Gastrocnemius medialis (tissue), 4 donors: ENCODE measurements at regions not wholly inside any gene's neighbourhood (a gene's known extent, or its start where the extent isn't known, plus 50 kb on each side); places are given as distances from the start of the nearest gene placed in this dataset.

Experiments
- POLR2A ChIP-seq, 2 donors: fragments of 450-650 bp; IDR thresholded peaks; one replicate each; pipeline ENCODE4 v1.6.1; 2017; ENCODE audit warnings: antibody characterized with exemption in 2 of 2, mild to moderate bottlenecking in 2 of 2, moderate library complexity in 2 of 2
- TF ChIP-seq, protein P1 (sequence below), 5 experiments: fragments of 450-650 bp in 3 of 5; fragments of 200-600 bp in 2 of 5; sonication (generic) in 2 of 5; IDR thresholded peaks in 4 of 5; conservative IDR thresholded peaks in 1 of 5; 1 replicate in 4 of 5; 2 replicates in 1 of 5; pipeline ENCODE4 v1.5.1; 2016 to 2019; ENCODE audit warnings: antibody characterized with exemption in 5 of 5, mild to moderate bottlenecking in 3 of 5, moderate library complexity in 3 of 5

DNA sequence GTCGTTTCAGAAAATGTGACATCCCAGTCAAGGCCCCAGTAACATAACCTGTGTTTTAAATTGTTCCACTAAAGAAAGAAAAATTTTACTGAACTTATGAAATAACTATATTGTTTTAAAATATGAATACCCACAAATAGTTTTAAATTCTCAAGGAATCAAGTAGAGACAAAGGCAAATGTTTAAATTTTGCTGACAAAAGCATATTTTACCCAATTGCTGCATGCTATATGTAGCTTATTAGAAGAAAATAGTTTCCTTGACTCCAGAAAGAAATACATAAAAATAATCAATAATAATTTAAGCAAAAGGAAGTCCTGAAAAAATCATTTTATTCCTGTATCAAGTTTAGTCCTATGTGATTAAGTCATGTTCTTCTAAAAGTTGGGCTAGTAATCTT, 481.3 kb upstream of the ADGRL3 start:
- TF ChIP-seq, protein P1, sequence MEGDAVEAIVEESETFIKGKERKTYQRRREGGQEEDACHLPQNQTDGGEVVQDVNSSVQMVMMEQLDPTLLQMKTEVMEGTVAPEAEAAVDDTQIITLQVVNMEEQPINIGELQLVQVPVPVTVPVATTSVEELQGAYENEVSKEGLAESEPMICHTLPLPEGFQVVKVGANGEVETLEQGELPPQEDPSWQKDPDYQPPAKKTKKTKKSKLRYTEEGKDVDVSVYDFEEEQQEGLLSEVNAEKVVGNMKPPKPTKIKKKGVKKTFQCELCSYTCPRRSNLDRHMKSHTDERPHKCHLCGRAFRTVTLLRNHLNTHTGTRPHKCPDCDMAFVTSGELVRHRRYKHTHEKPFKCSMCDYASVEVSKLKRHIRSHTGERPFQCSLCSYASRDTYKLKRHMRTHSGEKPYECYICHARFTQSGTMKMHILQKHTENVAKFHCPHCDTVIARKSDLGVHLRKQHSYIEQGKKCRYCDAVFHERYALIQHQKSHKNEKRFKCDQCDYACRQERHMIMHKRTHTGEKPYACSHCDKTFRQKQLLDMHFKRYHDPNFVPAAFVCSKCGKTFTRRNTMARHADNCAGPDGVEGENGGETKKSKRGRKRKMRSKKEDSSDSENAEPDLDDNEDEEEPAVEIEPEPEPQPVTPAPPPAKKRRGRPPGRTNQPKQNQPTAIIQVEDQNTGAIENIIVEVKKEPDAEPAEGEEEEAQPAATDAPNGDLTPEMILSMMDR (IDR thresholded peaks at IDR 0.05 in 4 of 5, conservative IDR thresholded peaks at IDR 0.05 in 1 of 5): no peak
- no peak for TF ChIP-seq POLR2A (IDR thresholded peaks at IDR 0.05)
